Naive thymus-derived CD4-positive, alpha-beta T cell (primary cell): ENCODE measurements at regions not wholly inside any gene's neighbourhood (a gene's known extent, or its start where the extent isn't known, plus 50 kb on each side); places are given as distances from the start of the nearest gene placed in this dataset.

Experiments
- ATAC-seq: fragments of 150-1000 bp; cut with Tn5 transposase; 2 replicates; pipeline ENCODE4 v1.10.0; 2021; ENCODE audit warnings: mild to moderate bottlenecking, moderate library complexity
- CTCF ChIA-PET: fragments of 350-600 bp; sonication (Branson Sonifier 250); formaldehyde crosslinking; loops from one replicate; lab custom pipeline; 2021; ENCODE audit warnings: antibody characterized with exemption; lab: Charles Lee
- POLR2A ChIA-PET: fragments of 350-600 bp; sonication (Branson Sonifier 250); formaldehyde crosslinking; loops from one replicate; lab custom pipeline; 2021; ENCODE audit warnings: antibody characterized with exemption, inconsistent platforms; lab: Charles Lee
- DNase-seq, 9 donors: peaks; one replicate each; pipeline versions ENCODE4 v3.0.0 to v3.0.0-alpha.2; 2020 to 2022; ENCODE audit warnings: mixed read lengths in 1 of 9
- H3K27ac ChIP-seq: one replicate; pipeline ENCODE4 v1.7.0; 2013; ENCODE audit warnings: mild to moderate bottlenecking, low read depth, low read length, moderate library complexity
- H3K27me3 ChIP-seq, 2 donors: one replicate each; pipeline ENCODE4 v1.7.0; 2013; ENCODE audit warnings: low read length in 2 of 2, mild to moderate bottlenecking in 2 of 2, moderate library complexity in 2 of 2; ENCODE audit not compliant: control insufficient read depth in 2 of 2, insufficient read depth in 2 of 2
- H3K36me3 ChIP-seq, 3 experiments: 1 replicate in 2 of 3; 2 replicates in 1 of 3; pipeline ENCODE4 v1.7.0; 2013; ENCODE audit warnings: low read length in 3 of 3, mild to moderate bottlenecking in 3 of 3, moderate library complexity in 1 of 3; ENCODE audit not compliant: insufficient read depth in 3 of 3, control insufficient read depth in 2 of 3
- H3K4me1 ChIP-seq, 2 donors: one replicate each; pipeline ENCODE4 v1.7.0; 2013; ENCODE audit warnings: low read length in 2 of 2, mild to moderate bottlenecking in 2 of 2, moderate library complexity in 1 of 2; ENCODE audit not compliant: control insufficient read depth in 2 of 2, insufficient read depth in 2 of 2
- H3K4me3 ChIP-seq: 2 replicates; pipeline ENCODE4 v1.7.0; 2013; ENCODE audit warnings: mild to moderate bottlenecking, low read length
- H3K9me3 ChIP-seq, 3 experiments: 1 replicate in 2 of 3; 2 replicates in 1 of 3; pipeline ENCODE4 v1.7.0; 2013; ENCODE audit warnings: low read length in 3 of 3; ENCODE audit not compliant: control insufficient read depth in 2 of 3
- H3K27ac Mint-ChIP-seq, 9 donors: one replicate each; pipeline ENCODE4 v1.8.0; 2020 to 2022; ENCODE audit warnings: mixed read lengths in 9 of 9, mild to moderate bottlenecking in 8 of 9, moderate library complexity in 5 of 9, inconsistent platforms in 2 of 9
- H3K27me3 Mint-ChIP-seq, 5 donors: one replicate each; pipeline ENCODE4 v1.8.0; 2021 to 2022; ENCODE audit warnings: mixed read lengths in 5 of 5, mild to moderate bottlenecking in 1 of 5
- H3K36me3 Mint-ChIP-seq, 5 donors: one replicate each; pipeline ENCODE4 v1.8.0; 2020 to 2022; ENCODE audit warnings: mixed read lengths in 5 of 5, mild to moderate bottlenecking in 3 of 5, inconsistent platforms in 1 of 5
- H3K4me1 Mint-ChIP-seq, 7 donors: one replicate each; pipeline ENCODE4 v1.8.0; 2020 to 2022; ENCODE audit warnings: mixed read lengths in 7 of 7, mild to moderate bottlenecking in 3 of 7, inconsistent platforms in 1 of 7
- H3K4me3 Mint-ChIP-seq, 10 donors: one replicate each; pipeline ENCODE4 v1.8.0; 2020 to 2022; ENCODE audit warnings: mild to moderate bottlenecking in 10 of 10, mixed read lengths in 10 of 10, moderate library complexity in 6 of 10, inconsistent platforms in 2 of 10
- H3K9me3 Mint-ChIP-seq, 11 donors: one replicate each; pipeline ENCODE4 v1.8.0; 2020 to 2022; ENCODE audit warnings: mixed read lengths in 11 of 11, mild to moderate bottlenecking in 4 of 11, inconsistent platforms in 1 of 11, moderate library complexity in 1 of 11
- intact Hi-C, 2 donors: fragments of 100-400 bp; cut with micrococcal nuclease; formaldehyde crosslinking; loops; one replicate each; pipeline ENCODE4 v1.15.1; 2023

GRCh38 chr22:49432211-49432896 is 395.3 kb downstream of the BRD1 start:
- no peaks in the 10 kb centered on the region for H3K27me3 ChIP-seq
- no peak for DNase-seq
- H3K4me1 ChIP-seq = no peaks in the 10 kb centered on the region
- Mint-ChIP-seq H3K36me3 (peaks cover 0 to 15% (median 0%) of the 10 kb centered on the region in 5 donors), H3K27me3 (peaks cover 0 to 46% (median 2%) of the 10 kb centered on the region in 5 donors), H3K27ac (no peak overlapping the region), H3K9me3 (peaks cover 0 to 12% (median 0%) of the 10 kb centered on the region in 11 donors), H3K4me3 (no peak overlapping the region), H3K4me1 (no peaks in the 10 kb centered on the region)
- intact Hi-C loops = no loop called here
- no peak for ATAC-seq
- ChIA-PET CTCF (interaction anchor here (0.6 to 0.7 kb wide), 2 partner anchors 127 to 379 kb away, joined by 4 read pairs; no protein-coding TSS in a partner anchor), POLR2A (no interaction called here)
- H3K9me3 ChIP-seq = peaks cover 0 to 10% (median 0%) of the 10 kb centered on the region in 3 experiments
- H3K36me3 ChIP-seq = no peaks in the 10 kb centered on the region
- H3K27ac ChIP-seq = no peak overlapping the region
- H3K4me3 ChIP-seq = no peak overlapping the region

DNA sequence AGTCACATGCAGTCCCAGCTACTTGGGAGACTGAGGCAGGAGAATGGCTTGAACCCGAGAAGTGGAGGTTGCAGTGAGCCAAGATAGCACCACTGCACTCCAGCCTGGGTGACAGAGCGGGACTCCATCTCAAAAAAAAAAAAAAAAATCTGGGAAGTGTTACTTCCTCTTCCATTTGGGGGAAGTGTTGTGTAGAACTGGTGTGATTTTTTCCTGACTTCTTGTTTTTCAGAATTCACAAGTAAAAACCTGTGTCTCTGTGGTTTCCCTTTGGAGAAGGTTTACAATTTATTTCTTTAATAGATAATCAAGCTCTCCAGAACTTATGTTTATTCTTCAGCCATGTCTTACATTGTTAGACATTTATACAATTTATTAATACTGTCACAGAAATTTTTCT is 396.1 kb downstream of the BRD1 start:
- intact Hi-C loops = no loop called here
- CTCF ChIA-PET = interaction anchor here (0.6 to 0.7 kb wide), 2 partner anchors 126 to 378 kb away, joined by 4 read pairs; no protein-coding TSS in a partner anchor
- Histone ChIP-seq H3K27me3 (no peaks in the 10 kb centered on the region), H3K4me3 (no peak overlapping the region), H3K36me3 (no peaks in the 10 kb centered on the region), H3K27ac (no peak overlapping the region), H3K9me3 (peaks cover 0 to 10% (median 0%) of the 10 kb centered on the region in 3 experiments), H3K4me1 (no peaks in the 10 kb centered on the region)
- Mint-ChIP-seq H3K27ac (no peak overlapping the region), H3K36me3 (peaks cover 0 to 8% (median 0%) of the 10 kb centered on the region in 5 donors), H3K27me3 (peaks cover 0 to 46% (median 2%) of the 10 kb centered on the region in 5 donors), H3K4me3 (no peak overlapping the region), H3K4me1 (no peaks in the 10 kb centered on the region), H3K9me3 (peaks cover 0 to 12% (median 0%) of the 10 kb centered on the region in 11 donors)
- ATAC-seq = no peak
- POLR2A ChIA-PET = no interaction called here
- no peak for DNase-seq

- Mint-ChIP-seq H3K4me1 (no peaks in the 10 kb centered on the region), H3K27ac (no peak overlapping the region), H3K27me3 (peaks cover 0 to 46% (median 2%) of the 10 kb centered on the region in 5 donors), H3K36me3 (no peaks in the 10 kb centered on the region), H3K4me3 (no peak overlapping the region), H3K9me3 (peaks cover 0 to 2% (median 0%) of the 10 kb centered on the region in 11 donors)
- H3K27me3 ChIP-seq = no peaks in the 10 kb centered on the region
- no peak overlapping the region for H3K4me3 ChIP-seq
- H3K27ac ChIP-seq = no peak overlapping the region
- H3K4me1 ChIP-seq = no peaks in the 10 kb centered on the region
- CTCF ChIA-PET = no interaction called here
- DNase-seq (no peak), ATAC-seq (no peak)
- POLR2A ChIA-PET = no interaction called here
- peaks cover 0 to 2% (median 0%) of the 10 kb centered on the region in 3 experiments for H3K9me3 ChIP-seq
- intact Hi-C loops = no loop called here
- no peaks in the 10 kb centered on the region for H3K36me3 ChIP-seq
Observed at GRCh38 chr22:49429066-49429465, 398.6 kb downstream of the BRD1 start.

DNA sequence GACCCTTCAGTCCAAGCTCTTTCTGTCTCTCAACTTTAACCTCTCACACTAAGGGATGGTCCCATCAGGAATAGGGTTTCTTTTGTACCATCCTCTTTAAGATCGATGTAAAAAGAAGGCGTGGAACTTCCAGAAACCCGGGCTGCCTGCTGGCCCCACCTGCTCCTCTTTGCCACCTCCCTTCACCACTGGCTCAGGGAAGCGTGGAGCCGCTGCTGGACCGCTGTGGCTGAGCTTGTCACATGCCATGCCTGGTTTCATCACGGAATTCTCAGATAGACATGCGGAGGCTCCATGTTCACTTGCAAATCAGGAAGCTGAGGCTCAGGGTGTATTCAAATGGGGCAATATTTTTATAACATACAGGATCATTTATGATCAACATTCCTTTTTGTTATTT is 399.7 kb downstream of the BRD1 start:
- no peaks in the 10 kb centered on the region for H3K36me3 ChIP-seq
- H3K27ac Mint-ChIP-seq = no peak overlapping the region
- no peak overlapping the region for H3K27ac ChIP-seq
- intact Hi-C loops = no loop called here
- no peaks in the 10 kb centered on the region for H3K36me3 Mint-ChIP-seq
- H3K4me1 Mint-ChIP-seq = no peaks in the 10 kb centered on the region
- ChIA-PET POLR2A (no interaction called here), CTCF (no interaction called here)
- peaks cover 0 to 2% (median 0%) of the 10 kb centered on the region in 11 donors for H3K9me3 Mint-ChIP-seq
- H3K4me3 ChIP-seq = no peak overlapping the region
- peaks cover 0 to 44% (median 2%) of the 10 kb centered on the region in 5 donors for H3K27me3 Mint-ChIP-seq
- H3K4me1 ChIP-seq = no peaks in the 10 kb centered on the region
- no peak for ATAC-seq
- H3K9me3 ChIP-seq = no peaks in the 10 kb centered on the region
- H3K4me3 Mint-ChIP-seq = no peak overlapping the region
- no peaks in the 10 kb centered on the region for H3K27me3 ChIP-seq
- no peak for DNase-seq

GRCh38 chr22:49427341-49427740 is 400.3 kb downstream of the BRD1 start:
- POLR2A ChIA-PET = no interaction called here
- Mint-ChIP-seq H3K4me3 (no peak overlapping the region), H3K4me1 (no peaks in the 10 kb centered on the region), H3K27me3 (peaks cover 0 to 43% (median 2%) of the 10 kb centered on the region in 5 donors), H3K9me3 (peaks cover 0 to 4% (median 0%) of the 10 kb centered on the region in 11 donors), H3K36me3 (no peaks in the 10 kb centered on the region), H3K27ac (no peak overlapping the region)
- no peak overlapping the region for H3K27ac ChIP-seq
- DNase-seq = no peak
- no peaks in the 10 kb centered on the region for H3K4me1 ChIP-seq
- H3K9me3 ChIP-seq = no peaks in the 10 kb centered on the region
- intact Hi-C loops = no loop called here
- H3K36me3 ChIP-seq = no peaks in the 10 kb centered on the region
- H3K27me3 ChIP-seq = no peaks in the 10 kb centered on the region
- H3K4me3 ChIP-seq = no peak overlapping the region
- CTCF ChIA-PET = no interaction called here
- ATAC-seq = no peak

- Mint-ChIP-seq H3K4me3 (no peak overlapping the region), H3K27ac (no peak overlapping the region), H3K36me3 (no peaks in the 10 kb centered on the region), H3K27me3 (peaks cover 0 to 37% (median 2%) of the 10 kb centered on the region in 5 donors), H3K9me3 (peaks cover 0 to 4% (median 0%) of the 10 kb centered on the region in 11 donors), H3K4me1 (no peaks in the 10 kb centered on the region)
- no peaks in the 10 kb centered on the region for H3K9me3 ChIP-seq
- ChIA-PET POLR2A (no interaction called here), CTCF (no interaction called here)
- H3K27me3 ChIP-seq = no peaks in the 10 kb centered on the region
- no peaks in the 10 kb centered on the region for H3K4me1 ChIP-seq
- H3K4me3 ChIP-seq = no peak overlapping the region
- ATAC-seq = no peak
- no peaks in the 10 kb centered on the region for H3K36me3 ChIP-seq
- intact Hi-C loops = no loop called here
- no peak for DNase-seq
- no peak overlapping the region for H3K27ac ChIP-seq
Observed at GRCh38 chr22:49426618-49427266, 400.9 kb downstream of the BRD1 start.
